Calu3 (cell line): ENCODE measurements at regions not wholly inside any gene's neighbourhood (a gene's known extent, or its start where the extent isn't known, plus 50 kb on each side); places are given as distances from the start of the nearest gene placed in this dataset.

ENCODE experiments used
- BruUV-seq: library from RNA; stranded (reverse); fragments of 400-500 nt; replicated peaks from 2 replicates; lab custom pipeline; 2021; lab: Mats Ljungman, UMichigan
- CTCF ChIA-PET: fragments of 300-600 bp; sonication (Branson Sonifier 250); formaldehyde crosslinking; loops from one replicate; lab custom pipeline; 2022; ENCODE audit warnings: antibody characterized with exemption; lab: Charles Lee
- DNase-seq: peaks from one replicate; pipeline ENCODE4 v3.0.0; 2022
- H3K27ac Mint-ChIP-seq: one replicate; pipeline ENCODE4 v1.8.0; 2022; ENCODE audit warnings: mixed read lengths; ENCODE audit not compliant: unreplicated experiment
- H3K27me3 Mint-ChIP-seq: one replicate; pipeline ENCODE4 v1.8.0; 2022; ENCODE audit warnings: mixed read lengths; ENCODE audit not compliant: unreplicated experiment
- H3K36me3 Mint-ChIP-seq: one replicate; pipeline ENCODE4 v1.8.0; 2022; ENCODE audit warnings: mild to moderate bottlenecking, moderate library complexity, mixed read lengths; ENCODE audit not compliant: insufficient read depth, unreplicated experiment
- H3K4me1 Mint-ChIP-seq: one replicate; pipeline ENCODE4 v1.8.0; 2022; ENCODE audit warnings: mild to moderate bottlenecking, low read depth, mixed read lengths; ENCODE audit not compliant: unreplicated experiment
- H3K4me3 Mint-ChIP-seq: one replicate; pipeline ENCODE4 v1.8.0; 2022; ENCODE audit warnings: mild to moderate bottlenecking, low read depth, moderate library complexity, mixed read lengths; ENCODE audit not compliant: unreplicated experiment
- H3K9me3 Mint-ChIP-seq: one replicate; pipeline ENCODE4 v1.8.0; 2022; ENCODE audit warnings: low read depth, mixed read lengths; ENCODE audit not compliant: unreplicated experiment
- CTCF ChIP-seq: fragments of 200-600 bp; IDR thresholded peaks from one replicate; pipeline ENCODE4 v1.8.0; 2022; ENCODE audit warnings: antibody characterized with exemption; ENCODE audit not compliant: unreplicated experiment
- intact Hi-C: fragments of 100-400 bp; cut with micrococcal nuclease; formaldehyde crosslinking; loops from one replicate; pipeline ENCODE4 v1.10.0; 2022; ENCODE audit not compliant: unreplicated experiment

- no TSS peak for BruUV-seq
- no peak for DNase-seq
- H3K27ac Mint-ChIP-seq: no peak overlapping the region
- intact Hi-C loops: no loop called here
- CTCF ChIA-PET: no interaction called here
- no peaks in the 10 kb centered on the region for H3K27me3 Mint-ChIP-seq
- no peaks in the 10 kb centered on the region for H3K36me3 Mint-ChIP-seq
- H3K9me3 Mint-ChIP-seq: no peaks in the 10 kb centered on the region
- no peak for TF ChIP-seq CTCF
- H3K4me3 Mint-ChIP-seq: no peak overlapping the region
- no peaks in the 10 kb centered on the region for H3K4me1 Mint-ChIP-seq
These were observed 347.0 kb upstream of the ID2 start for GRCh38 chr2:8334866-8335325.

GRCh38 chr2:8335801-8336200, 346.1 kb upstream of the ID2 start:
- H3K27ac Mint-ChIP-seq: no peak overlapping the region
- BruUV-seq: no TSS peak
- intact Hi-C loops: no loop called here
- CTCF ChIA-PET: no interaction called here
- no peaks in the 10 kb centered on the region for H3K27me3 Mint-ChIP-seq
- no peak overlapping the region for H3K4me3 Mint-ChIP-seq
- DNase-seq: no peak
- H3K9me3 Mint-ChIP-seq: no peaks in the 10 kb centered on the region
- no peak for TF ChIP-seq CTCF
- H3K4me1 Mint-ChIP-seq: no peaks in the 10 kb centered on the region
- no peaks in the 10 kb centered on the region for H3K36me3 Mint-ChIP-seq

DNA sequence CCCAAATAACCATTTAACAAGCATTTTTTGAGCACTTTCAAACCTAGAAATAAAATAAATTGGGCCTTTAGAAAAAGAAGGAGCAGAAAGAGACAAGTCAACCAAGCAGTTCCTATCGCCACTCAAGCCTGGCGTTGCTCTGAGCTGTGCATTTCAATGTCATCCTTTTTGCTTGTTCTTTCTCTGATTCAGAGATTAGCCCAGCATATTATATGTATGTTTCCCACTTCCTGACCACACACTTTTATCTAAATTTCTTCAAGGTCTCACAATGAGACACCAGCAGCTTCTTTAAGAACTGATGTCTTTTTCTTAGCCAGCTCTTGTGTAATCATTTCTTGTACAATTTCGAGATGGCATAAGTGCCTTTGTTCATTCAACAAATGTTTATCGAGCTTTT, 344.5 kb upstream of the ID2 start:
- Mint-ChIP-seq H3K9me3 (no peaks in the 10 kb centered on the region), H3K4me1 (no peaks in the 10 kb centered on the region), H3K36me3 (no peaks in the 10 kb centered on the region), H3K4me3 (no peak overlapping the region), H3K27ac (no peak overlapping the region), H3K27me3 (no peaks in the 10 kb centered on the region)
- BruUV-seq: no TSS peak
- DNase-seq: no peak
- no peak for TF ChIP-seq CTCF
- CTCF ChIA-PET: interaction anchor here (0.7 kb wide), 1 partner anchor 642 kb away, joined by 4 read pairs; no protein-coding TSS in a partner anchor
- intact Hi-C loops: no loop called here

GRCh38 chr2:8342407-8342806, 339.4 kb upstream of the ID2 start:
- CTCF ChIA-PET: no interaction called here
- Mint-ChIP-seq H3K27ac (no peak overlapping the region), H3K9me3 (no peaks in the 10 kb centered on the region), H3K4me1 (no peaks in the 10 kb centered on the region), H3K27me3 (no peaks in the 10 kb centered on the region), H3K36me3 (peaks cover 5% of the 10 kb centered on the region), H3K4me3 (no peak overlapping the region)
- no TSS peak for BruUV-seq
- TF ChIP-seq CTCF: no peak
- DNase-seq: no peak
- intact Hi-C loops: no loop called here

DNA sequence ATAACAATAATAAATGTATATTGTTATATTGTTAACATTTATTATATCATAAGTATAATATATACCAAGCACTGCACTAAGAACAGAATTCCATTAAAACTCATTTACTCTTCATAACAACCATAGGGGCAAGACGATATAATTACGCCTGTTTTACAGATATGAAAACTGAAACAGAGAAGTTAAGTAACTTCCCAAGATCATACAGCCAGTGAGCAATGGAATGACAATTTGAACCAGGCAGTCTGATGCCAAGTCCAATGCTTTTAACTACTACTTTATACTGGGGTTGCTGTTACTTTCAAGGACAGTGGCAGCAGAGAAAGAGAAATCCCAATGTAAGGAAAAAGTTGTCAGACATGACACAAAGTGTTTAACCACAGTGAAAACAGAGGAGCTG, 338.8 kb upstream of the ID2 start:
- DNase-seq: no peak
- no TSS peak for BruUV-seq
- no peak overlapping the region for H3K4me3 Mint-ChIP-seq
- CTCF ChIA-PET: no interaction called here
- TF ChIP-seq CTCF: no peak
- no peak overlapping the region for H3K27ac Mint-ChIP-seq
- H3K27me3 Mint-ChIP-seq: no peaks in the 10 kb centered on the region
- no peaks in the 10 kb centered on the region for H3K9me3 Mint-ChIP-seq
- no peaks in the 10 kb centered on the region for H3K4me1 Mint-ChIP-seq
- H3K36me3 Mint-ChIP-seq: peaks cover 5% of the 10 kb centered on the region
- intact Hi-C loops: no loop called here
